ENCODE measurements at regions not wholly inside any gene's neighbourhood (a gene's known extent, or its start where the extent isn't known, plus 50 kb on each side); places are given as distances from the start of the nearest gene placed in this dataset.

DNA sequence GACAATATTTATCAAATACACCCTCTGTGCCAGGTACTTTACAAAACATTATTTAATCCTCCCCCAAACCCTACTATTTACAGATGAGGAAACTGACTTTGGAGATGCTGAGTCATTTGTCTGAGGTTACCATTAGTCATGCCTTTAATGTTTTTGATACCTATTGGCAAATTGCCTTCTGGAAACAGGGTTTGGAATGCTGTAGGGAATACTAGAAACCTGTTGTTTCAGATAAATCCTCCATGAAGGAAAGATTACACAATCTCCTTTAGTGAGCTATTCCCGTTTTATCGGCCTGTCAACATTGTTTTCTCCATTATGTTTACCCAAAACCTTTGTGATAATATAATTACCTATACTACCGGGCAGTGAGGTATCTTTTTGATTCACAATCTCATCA is 93.6 kb upstream of the ADGRF1 start:
- in situ Hi-C loops (cut with HindIII; ENCODE audit: low pct_ligation_motif_present, low sequenced_read_pairs): no loop called here
- Histone ChIP-seq H3K27ac (peak overlapping the region; percentile 95), H3K36me3 (replicated peaks) (no peaks in the 10 kb centered on the region), H3K27me3 (replicated peaks) (no peaks in the 10 kb centered on the region), H3K4me3 (ENCODE audit: low read depth, low read length) (no peak overlapping the region)
- TF ChIP-seq, protein P1, sequence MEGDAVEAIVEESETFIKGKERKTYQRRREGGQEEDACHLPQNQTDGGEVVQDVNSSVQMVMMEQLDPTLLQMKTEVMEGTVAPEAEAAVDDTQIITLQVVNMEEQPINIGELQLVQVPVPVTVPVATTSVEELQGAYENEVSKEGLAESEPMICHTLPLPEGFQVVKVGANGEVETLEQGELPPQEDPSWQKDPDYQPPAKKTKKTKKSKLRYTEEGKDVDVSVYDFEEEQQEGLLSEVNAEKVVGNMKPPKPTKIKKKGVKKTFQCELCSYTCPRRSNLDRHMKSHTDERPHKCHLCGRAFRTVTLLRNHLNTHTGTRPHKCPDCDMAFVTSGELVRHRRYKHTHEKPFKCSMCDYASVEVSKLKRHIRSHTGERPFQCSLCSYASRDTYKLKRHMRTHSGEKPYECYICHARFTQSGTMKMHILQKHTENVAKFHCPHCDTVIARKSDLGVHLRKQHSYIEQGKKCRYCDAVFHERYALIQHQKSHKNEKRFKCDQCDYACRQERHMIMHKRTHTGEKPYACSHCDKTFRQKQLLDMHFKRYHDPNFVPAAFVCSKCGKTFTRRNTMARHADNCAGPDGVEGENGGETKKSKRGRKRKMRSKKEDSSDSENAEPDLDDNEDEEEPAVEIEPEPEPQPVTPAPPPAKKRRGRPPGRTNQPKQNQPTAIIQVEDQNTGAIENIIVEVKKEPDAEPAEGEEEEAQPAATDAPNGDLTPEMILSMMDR (IDR thresholded peaks at IDR 0.05; ENCODE audit: low read depth, low read length, missing control alignments): no peak
- peak; percentile 76 for DNase-seq

DNA sequence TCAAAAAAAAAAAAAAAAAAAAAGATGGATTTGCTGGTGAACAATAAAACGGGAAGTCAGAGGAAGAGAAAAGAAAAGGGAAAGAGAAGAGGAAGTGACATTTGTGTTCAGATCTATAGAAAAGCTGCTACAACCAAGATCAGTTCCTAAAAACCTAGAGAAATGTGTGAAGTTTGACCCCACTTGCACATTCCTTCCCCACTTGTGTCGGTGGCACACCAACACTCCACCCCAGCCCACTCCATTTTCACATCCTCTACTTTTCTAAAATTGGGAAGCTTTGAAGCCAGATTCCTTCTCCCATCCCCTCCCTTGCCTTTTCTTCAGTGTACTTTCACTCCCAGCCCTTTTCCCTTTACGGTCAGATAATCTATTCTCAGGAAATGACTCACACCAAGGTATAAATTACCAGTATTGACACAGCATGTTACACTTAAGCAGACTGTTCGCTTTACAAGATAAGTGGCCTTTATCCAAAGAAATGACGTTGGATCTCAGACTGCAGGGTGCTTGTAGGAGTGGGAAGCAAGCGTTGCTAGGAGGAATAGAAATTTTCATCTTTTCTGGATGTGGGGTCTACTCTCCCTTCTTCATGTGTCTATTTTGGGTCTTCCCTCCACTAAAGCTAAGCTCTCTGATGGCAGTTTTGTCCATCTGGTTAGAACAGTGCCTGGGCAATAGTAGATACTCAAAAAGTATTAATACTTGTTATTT is 92.5 kb upstream of the ADGRF1 start:
- Histone ChIP-seq H3K27me3 (replicated peaks) (no peaks in the 10 kb centered on the region), H3K4me3 (ENCODE audit: low read depth, low read length) (no peak overlapping the region), H3K36me3 (replicated peaks) (no peaks in the 10 kb centered on the region), H3K27ac (peak overlapping the region; percentile 95)
- in situ Hi-C loops (cut with HindIII; ENCODE audit: low pct_ligation_motif_present, low sequenced_read_pairs): no loop called here
- DNase-seq: peak; percentile 92
- TF ChIP-seq, protein P1 (IDR thresholded peaks at IDR 0.05; ENCODE audit: low read depth, low read length, missing control alignments): no peak

DNA sequence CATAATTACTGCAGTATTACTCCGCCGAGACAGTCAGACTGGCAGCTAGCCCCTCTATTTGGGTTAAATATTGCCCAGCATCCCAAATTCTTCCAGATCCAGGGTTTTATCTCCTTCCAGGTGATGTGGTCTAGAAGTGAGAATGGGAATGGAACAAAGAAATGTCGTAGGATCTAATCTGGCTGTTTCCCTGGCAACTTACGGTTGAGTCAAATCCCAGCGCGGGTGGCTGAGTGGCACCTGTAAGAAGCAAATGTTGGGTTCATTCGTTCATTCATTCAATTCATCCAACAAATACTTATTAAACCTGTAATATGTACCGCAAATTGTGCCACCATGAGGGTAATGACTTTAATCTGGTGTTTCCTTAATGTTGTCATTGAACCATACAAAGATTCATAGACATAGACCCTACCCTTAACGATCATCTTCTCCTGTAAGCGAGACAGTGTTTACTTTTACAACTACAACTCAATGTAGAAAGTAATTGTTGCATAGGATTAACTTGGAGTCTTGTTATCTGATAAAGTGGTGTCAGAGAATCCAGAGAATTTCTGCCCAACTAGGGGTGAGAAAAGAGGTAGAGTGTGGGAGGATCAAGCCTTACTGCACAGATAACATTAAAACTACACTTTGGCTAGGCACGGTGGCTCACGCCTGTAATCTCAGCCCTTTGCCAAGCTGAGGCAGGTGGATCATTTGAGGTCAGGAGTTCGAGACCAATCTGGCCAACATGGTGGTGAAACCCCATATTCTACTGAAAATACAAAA is 91.3 kb upstream of the ADGRF1 start:
- no peak overlapping the region for H3K27ac ChIP-seq
- in situ Hi-C loops (cut with HindIII; ENCODE audit: low pct_ligation_motif_present, low sequenced_read_pairs): no loop called here
- no peak for DNase-seq
- no peaks in the 10 kb centered on the region for H3K27me3 ChIP-seq (replicated peaks)
- H3K36me3 ChIP-seq (replicated peaks): no peaks in the 10 kb centered on the region
- TF ChIP-seq, protein P1 (IDR thresholded peaks at IDR 0.05; ENCODE audit: low read depth, low read length, missing control alignments): no peak
- H3K4me3 ChIP-seq (ENCODE audit: low read depth, low read length): no peak overlapping the region

DNA sequence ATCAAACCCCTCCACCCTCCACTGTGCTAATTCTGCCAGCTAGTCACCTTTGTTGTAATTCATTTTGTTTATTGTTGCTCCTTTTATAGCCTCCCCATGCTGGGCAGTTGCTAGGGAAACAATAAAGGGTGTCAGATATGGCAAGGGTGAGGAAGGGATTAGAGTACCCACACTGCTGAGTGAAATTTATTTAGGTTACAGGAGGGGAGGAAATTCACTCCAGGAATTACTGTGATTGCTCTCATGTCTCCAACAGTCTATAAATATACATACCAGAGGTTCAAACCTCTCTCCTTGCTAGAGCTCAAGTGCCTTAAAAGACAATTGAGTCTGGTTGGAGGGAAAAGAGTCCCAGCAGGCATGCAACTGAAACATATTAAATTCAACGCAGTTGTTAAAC is 90.6 kb upstream of the ADGRF1 start:
- no peak for DNase-seq
- no peaks in the 10 kb centered on the region for H3K36me3 ChIP-seq (replicated peaks)
- no peaks in the 10 kb centered on the region for H3K27me3 ChIP-seq (replicated peaks)
- TF ChIP-seq, protein P1 (IDR thresholded peaks at IDR 0.05; ENCODE audit: low read depth, low read length, missing control alignments): no peak
- in situ Hi-C loops (cut with HindIII; ENCODE audit: low pct_ligation_motif_present, low sequenced_read_pairs): no loop called here
- H3K4me3 ChIP-seq (ENCODE audit: low read depth, low read length): no peak overlapping the region
- no peak overlapping the region for H3K27ac ChIP-seq

DNA sequence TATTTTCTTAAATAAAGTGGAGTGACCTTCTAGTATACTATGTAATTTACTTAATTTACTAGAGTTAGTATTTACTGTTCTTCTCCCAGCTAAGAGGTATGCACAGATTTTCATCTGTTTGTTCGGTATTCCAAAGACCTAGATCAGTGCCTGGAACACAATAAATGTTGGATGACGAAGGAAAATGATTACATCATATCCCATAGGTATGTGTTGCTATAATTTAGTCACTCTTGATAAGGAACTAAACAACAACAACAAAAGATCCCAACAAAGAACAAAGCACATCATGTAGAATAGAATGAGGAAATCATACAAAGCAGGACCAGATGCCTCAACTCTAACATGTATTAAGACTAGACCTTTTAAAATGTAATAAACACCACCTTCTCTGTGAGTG is 89.6 kb upstream of the ADGRF1 start:
- Histone ChIP-seq H3K27ac (no peak overlapping the region), H3K36me3 (replicated peaks) (no peaks in the 10 kb centered on the region), H3K4me3 (ENCODE audit: low read depth, low read length) (no peak overlapping the region), H3K27me3 (replicated peaks) (no peaks in the 10 kb centered on the region)
- in situ Hi-C loops (cut with HindIII; ENCODE audit: low pct_ligation_motif_present, low sequenced_read_pairs): no loop called here
- TF ChIP-seq, protein P1 (IDR thresholded peaks at IDR 0.05; ENCODE audit: low read depth, low read length, missing control alignments): no peak
- DNase-seq: no peak

Data from brain microvascular endothelial cell (primary cell).